ENCODE measurements at regions not wholly inside any gene's neighbourhood (a gene's known extent, or its start where the extent isn't known, plus 50 kb on each side); places are given as distances from the start of the nearest gene placed in this dataset.

- H3K4me1 ChIP-seq (ENCODE audit: insufficient read depth, poor library complexity, severe bottlenecking): peaks cover 38% of the 10 kb centered on the region
- H3K27ac ChIP-seq (ENCODE audit: poor library complexity, severe bottlenecking): peak overlapping the region; percentile 95
- no peaks in the 10 kb centered on the region for H3K36me3 ChIP-seq (ENCODE audit: low read depth)
- ATAC-seq (ENCODE audit: low read depth) (peak; percentile 98), DNase-seq (ENCODE audit: low spot score) (peak; percentile 89)
- H3K27me3 ChIP-seq (ENCODE audit: insufficient read depth, poor library complexity, severe bottlenecking): no peaks in the 10 kb centered on the region
- no peaks in the 10 kb centered on the region for H3K9me3 ChIP-seq (ENCODE audit: severe bottlenecking)
- TF ChIP-seq CTCF (IDR thresholded peaks at IDR 0.05; ENCODE audit: poor library complexity, severe bottlenecking): no peak
- H3K4me3 ChIP-seq (ENCODE audit: severe bottlenecking): no peak overlapping the region
Measured at GRCh38 chr17:62892870-62893338, 73.1 kb upstream of the TANC2 start.

- DNase-seq (ENCODE audit: low spot score): no peak
- peaks cover 38% of the 10 kb centered on the region for H3K4me1 ChIP-seq (ENCODE audit: insufficient read depth, poor library complexity, severe bottlenecking)
Measured at GRCh38 chr17:62892061-62892675, 73.9 kb upstream of the TANC2 start.

GRCh38 chr17:62891659-62892058 lies 74.4 kb upstream of the TANC2 start:
- DNase-seq (ENCODE audit: low spot score) (no peak), ATAC-seq (ENCODE audit: low read depth) (no peak)
- Histone ChIP-seq H3K27me3 (ENCODE audit: insufficient read depth, poor library complexity, severe bottlenecking) (no peaks in the 10 kb centered on the region), H3K4me1 (ENCODE audit: insufficient read depth, poor library complexity, severe bottlenecking) (peaks cover 38% of the 10 kb centered on the region), H3K4me3 (ENCODE audit: severe bottlenecking) (no peak overlapping the region), H3K27ac (ENCODE audit: poor library complexity, severe bottlenecking) (peak overlapping the region; percentile 95), H3K36me3 (ENCODE audit: low read depth) (no peaks in the 10 kb centered on the region), H3K9me3 (ENCODE audit: severe bottlenecking) (no peaks in the 10 kb centered on the region)
- no peak for TF ChIP-seq CTCF (IDR thresholded peaks at IDR 0.05; ENCODE audit: poor library complexity, severe bottlenecking)

More at GRCh38 chr17:62892061-62892675, 73.9 kb upstream of the TANC2 start:
- H3K27ac ChIP-seq (ENCODE audit: poor library complexity, severe bottlenecking): peak overlapping the region; percentile 95
- H3K9me3 ChIP-seq (ENCODE audit: severe bottlenecking): no peaks in the 10 kb centered on the region
- no peak for ATAC-seq (ENCODE audit: low read depth)
- no peaks in the 10 kb centered on the region for H3K36me3 ChIP-seq (ENCODE audit: low read depth)
- no peak overlapping the region for H3K4me3 ChIP-seq (ENCODE audit: severe bottlenecking)
- H3K27me3 ChIP-seq (ENCODE audit: insufficient read depth, poor library complexity, severe bottlenecking): no peaks in the 10 kb centered on the region
- TF ChIP-seq CTCF (IDR thresholded peaks at IDR 0.05; ENCODE audit: poor library complexity, severe bottlenecking): no peak

GRCh38 chr17:62888765-62889164 lies 77.3 kb upstream of the TANC2 start:
- Histone ChIP-seq H3K36me3 (ENCODE audit: low read depth) (no peaks in the 10 kb centered on the region), H3K27me3 (ENCODE audit: insufficient read depth, poor library complexity, severe bottlenecking) (no peaks in the 10 kb centered on the region), H3K4me3 (ENCODE audit: severe bottlenecking) (no peak overlapping the region), H3K27ac (ENCODE audit: poor library complexity, severe bottlenecking) (peak overlapping the region; percentile 46), H3K9me3 (ENCODE audit: severe bottlenecking) (no peaks in the 10 kb centered on the region), H3K4me1 (ENCODE audit: insufficient read depth, poor library complexity, severe bottlenecking) (peaks cover 38% of the 10 kb centered on the region)
- DNase-seq (ENCODE audit: low spot score) (no peak), ATAC-seq (ENCODE audit: low read depth) (no peak)
- no peak for TF ChIP-seq CTCF (IDR thresholded peaks at IDR 0.05; ENCODE audit: poor library complexity, severe bottlenecking)

- Histone ChIP-seq H3K27ac (ENCODE audit: poor library complexity, severe bottlenecking) (peak overlapping the region; percentile 46), H3K9me3 (ENCODE audit: severe bottlenecking) (no peaks in the 10 kb centered on the region), H3K27me3 (ENCODE audit: insufficient read depth, poor library complexity, severe bottlenecking) (no peaks in the 10 kb centered on the region), H3K4me3 (ENCODE audit: severe bottlenecking) (no peak overlapping the region), H3K36me3 (ENCODE audit: low read depth) (no peaks in the 10 kb centered on the region), H3K4me1 (ENCODE audit: insufficient read depth, poor library complexity, severe bottlenecking) (peaks cover 31% of the 10 kb centered on the region)
- DNase-seq (ENCODE audit: low spot score) (no peak), ATAC-seq (ENCODE audit: low read depth) (peak; percentile 53)
- no peak for TF ChIP-seq CTCF (IDR thresholded peaks at IDR 0.05; ENCODE audit: poor library complexity, severe bottlenecking)
Measured at GRCh38 chr17:62888148-62888547, 77.9 kb upstream of the TANC2 start.
